Amygdala (tissue), 56 donors: ENCODE measurements at regions not wholly inside any gene's neighbourhood (a gene's known extent, or its start where the extent isn't known, plus 50 kb on each side); places are given as distances from the start of the nearest gene placed in this dataset.

Experiments
- DNase-seq, 56 donors: peaks; one replicate each; lab custom pipeline; 2025; lab: John Stamatoyannopoulos, UW

- no peak for DNase-seq
These were observed 97.6 kb downstream of the NUDT12 start for GRCh38 chr5:103464835-103465484.

GRCh38 chr5:103463261-103463660 is 99.3 kb downstream of the NUDT12 start:
- DNase-seq, result no peak

GRCh38 chr5:103461243-103461642 is 101.3 kb downstream of the NUDT12 start:
- DNase-seq, result no peak

DNA sequence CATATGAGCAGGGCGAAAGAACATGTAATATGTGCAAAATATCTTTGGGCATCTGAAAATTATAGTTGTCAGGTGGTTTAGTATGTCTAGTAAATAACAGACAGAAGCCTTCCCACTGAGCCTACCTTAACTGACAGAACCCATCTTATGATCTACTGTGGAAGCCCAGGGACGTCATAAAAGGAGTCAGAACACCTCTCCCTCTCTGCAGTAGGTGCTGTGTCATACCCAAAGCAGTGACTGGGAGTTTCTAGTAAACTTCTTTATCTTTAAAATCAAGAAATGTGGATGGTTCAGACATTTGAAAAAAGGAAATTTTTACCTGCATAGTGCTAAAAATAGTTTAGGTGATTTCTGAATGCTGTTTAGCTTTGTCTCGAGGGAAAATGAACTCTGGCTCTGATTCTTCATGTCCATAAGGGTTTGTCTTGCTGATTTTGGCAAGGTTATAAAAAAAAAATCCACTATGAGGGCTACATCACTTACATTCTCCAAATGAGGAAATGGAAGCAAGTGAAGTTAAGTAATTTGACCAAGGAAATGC is 104.0 kb downstream of the NUDT12 start:
- DNase-seq, result no peak

GRCh38 chr5:103456476-103456875 is 106.1 kb downstream of the NUDT12 start:
- DNase-seq, result no peak

GRCh38 chr5:103455796-103456195 is 106.8 kb downstream of the NUDT12 start:
- no peak for DNase-seq

DNA sequence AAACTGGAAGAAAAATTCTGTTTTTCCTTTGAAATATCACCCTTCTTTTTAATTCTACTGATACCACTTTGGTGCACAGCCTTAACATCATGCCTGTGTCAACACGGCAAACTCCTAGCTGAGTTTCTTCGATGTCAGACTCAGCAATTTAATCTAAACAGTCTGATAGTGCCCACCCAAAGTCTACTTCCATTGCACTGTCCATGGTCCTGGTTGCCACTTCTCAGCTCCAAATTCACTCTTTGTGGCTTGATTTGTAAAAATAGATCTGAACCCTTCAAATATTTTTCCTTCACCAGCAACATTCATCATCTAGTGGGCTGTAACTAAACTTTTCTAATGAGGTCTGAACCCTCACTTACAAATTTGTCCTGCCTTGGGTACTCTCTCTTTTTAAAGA is 107.8 kb downstream of the NUDT12 start:
- DNase-seq, result no peak

- no peak for DNase-seq
These were observed 109.9 kb downstream of the NUDT12 start for GRCh38 chr5:103452666-103453065.

- no peak for DNase-seq
These were observed 110.5 kb downstream of the NUDT12 start for GRCh38 chr5:103452089-103452488.

GRCh38 chr5:103451261-103451660 is 111.3 kb downstream of the NUDT12 start:
- DNase-seq, result no peak

GRCh38 chr5:103450333-103451061 is 112.1 kb downstream of the NUDT12 start:
- no peak for DNase-seq

GRCh38 chr5:103446813-103447212 is 115.8 kb downstream of the NUDT12 start:
- DNase-seq, result no peak

GRCh38 chr5:103445426-103446035 is 117.1 kb downstream of the NUDT12 start:
- no peak for DNase-seq

DNA sequence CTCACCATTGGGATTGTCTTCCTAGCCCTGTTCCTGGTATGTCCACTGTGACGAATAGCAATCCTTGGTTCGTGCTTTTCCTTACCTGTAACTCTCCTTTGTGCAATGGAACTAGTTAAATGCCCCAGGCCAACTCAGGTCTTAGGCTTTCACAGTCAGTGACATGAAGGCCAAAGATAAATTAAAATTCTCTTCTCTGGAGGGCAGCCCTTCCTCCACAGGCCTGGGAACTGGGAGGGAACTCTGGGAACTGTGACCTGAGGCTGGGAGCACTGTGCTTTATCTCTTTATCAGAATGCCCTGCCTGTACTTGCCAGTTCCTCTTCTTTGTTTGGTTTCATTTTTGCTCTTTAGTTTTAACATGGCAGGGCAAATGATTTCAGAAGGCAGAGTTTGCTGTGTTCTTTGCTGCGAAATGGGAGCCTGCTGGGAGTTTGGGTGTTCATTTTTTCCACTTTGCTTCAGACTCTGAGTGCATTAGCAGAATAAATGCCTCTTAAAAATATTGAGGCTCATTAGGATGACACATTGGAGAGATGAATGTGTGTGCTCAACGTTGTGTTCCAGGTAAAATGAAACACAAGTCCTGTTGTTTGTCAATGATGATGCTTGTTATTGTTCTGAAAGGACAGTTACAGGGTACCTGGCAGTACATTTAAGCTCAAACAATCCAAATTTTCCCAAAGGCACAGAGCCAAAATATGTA is 118.1 kb downstream of the NUDT12 start:
- no peak for DNase-seq

DNA sequence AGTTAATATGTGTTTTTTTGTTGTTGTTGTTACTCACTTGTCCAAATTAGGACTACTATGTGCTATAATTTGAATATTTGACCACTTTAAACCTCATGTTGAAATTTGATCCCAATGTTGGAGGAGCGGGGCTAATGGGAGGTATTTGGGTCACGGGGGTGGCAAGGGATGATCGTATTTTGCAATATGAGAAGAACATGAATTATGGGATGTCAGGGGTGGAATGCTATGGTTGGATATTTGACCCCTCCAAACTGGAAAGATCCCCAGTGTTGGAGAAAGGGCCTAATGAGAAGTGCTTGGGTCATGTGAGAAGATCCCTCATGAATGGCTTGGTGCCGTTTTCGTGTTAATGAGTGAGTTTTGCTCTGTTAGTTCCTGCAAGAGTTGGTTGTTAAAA is 119.8 kb downstream of the NUDT12 start:
- no peak for DNase-seq

DNA sequence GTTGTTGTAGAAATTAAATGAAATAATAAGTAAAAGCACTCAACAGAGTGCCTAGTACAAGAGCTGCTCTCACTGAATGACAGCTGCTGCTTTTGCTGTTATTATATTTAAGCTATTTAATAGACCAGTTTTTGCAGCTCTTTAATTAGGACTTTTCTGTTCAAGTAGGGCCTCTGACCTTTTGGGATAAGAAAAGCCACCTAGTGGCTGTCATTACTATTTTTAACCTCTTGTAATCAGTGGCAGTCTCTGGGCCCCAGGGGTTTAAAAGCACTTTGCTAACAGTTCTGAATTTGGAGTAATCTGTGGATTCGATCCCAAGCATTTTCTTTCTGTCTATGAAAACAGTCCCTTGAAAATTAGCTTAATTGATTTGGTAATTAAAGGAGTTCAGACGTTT is 121.1 kb downstream of the NUDT12 start:
- no peak for DNase-seq

DNA sequence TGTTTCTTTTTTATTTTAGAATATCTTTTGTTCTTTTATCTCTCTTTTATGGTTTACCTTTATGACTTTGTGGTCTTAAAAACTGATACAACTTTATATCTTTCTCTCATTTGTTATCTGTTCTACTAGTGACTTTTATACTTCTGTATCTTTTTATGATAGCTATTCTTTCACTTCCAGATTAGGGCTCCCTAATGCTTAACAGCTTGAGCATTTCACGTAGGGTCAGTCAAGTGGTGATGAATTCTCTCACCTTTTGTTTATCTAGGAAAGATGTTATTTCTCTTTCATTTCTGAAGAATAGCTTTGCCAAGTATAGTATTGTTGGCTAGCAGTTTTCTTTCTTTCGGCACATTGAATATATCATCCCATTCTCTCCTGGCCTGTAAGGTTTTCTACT is 123.6 kb downstream of the NUDT12 start:
- DNase-seq, result no peak

DNA sequence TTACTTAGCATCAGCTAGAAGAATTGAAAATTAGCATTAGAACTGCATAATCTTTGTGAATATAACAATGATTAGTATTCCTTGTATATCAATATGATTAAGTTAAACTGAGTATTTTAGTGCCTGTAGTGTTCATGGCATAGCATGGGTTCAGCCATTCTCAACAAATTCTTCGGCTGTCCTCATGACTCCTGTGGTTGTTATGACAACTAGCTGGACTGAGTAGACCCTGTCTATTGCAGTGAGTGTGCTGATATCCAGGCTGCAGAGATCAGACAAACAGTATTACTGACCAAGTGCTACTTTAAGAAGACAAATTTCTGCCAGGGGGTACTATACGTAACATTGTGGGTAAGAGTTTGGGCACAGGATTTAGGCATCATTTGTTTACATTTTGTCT is 125.9 kb downstream of the NUDT12 start:
- no peak for DNase-seq

GRCh38 chr5:103436112-103436511 is 126.5 kb downstream of the NUDT12 start:
- DNase-seq, result no peak

- DNase-seq, result no peak
These were observed 127.3 kb downstream of the NUDT12 start for GRCh38 chr5:103435136-103435889.
